HCT116 (cell line): ENCODE measurements at regions not wholly inside any gene's neighbourhood (a gene's known extent, or its start where the extent isn't known, plus 50 kb on each side); places are given as distances from the start of the nearest gene placed in this dataset.

Experiments
- ATAC-seq: fragments of 200-7000 bp; cut with Tn5 transposase; 2 replicates; pipeline ENCODE4 v1.9.1; 2020; ENCODE audit warnings: mild to moderate bottlenecking, moderate library complexity
- BruUV-seq: library from RNA; stranded (reverse); fragments of 400-500 nt; replicated peaks from 2 replicates; lab custom pipeline; 2021; lab: Mats Ljungman, UMichigan
- CTCF ChIA-PET: fragments of 300-600 bp; sonication (Branson Sonifier 250); formaldehyde crosslinking; loops from one replicate; lab custom pipeline; 2021; ENCODE audit warnings: antibody characterized with exemption; lab: Charles Lee
- POLR2A ChIA-PET: fragments of 300-600, 350-600 bp; sonication (Branson Sonifier 250); formaldehyde crosslinking; loops from one replicate; lab custom pipeline; 2021; ENCODE audit warnings: antibody characterized with exemption; lab: Charles Lee
- RAD21 ChIA-PET, 2 experiments: fragments of 300-600 bp; sonication (Branson Sonifier 250); formaldehyde crosslinking; loops; one replicate each; lab custom pipeline; 2023; ENCODE audit warnings: low total read pairs in 2 of 2; ENCODE audit not compliant: uncharacterized antibody in 2 of 2, unreplicated experiment in 2 of 2, low non-redundant PET in 1 of 2; lab: Charles Lee
- DNase-seq: peaks from one replicate; pipeline ENCODE4 v3.0.0-alpha.2; 2010; ENCODE audit warnings: low read depth, low spot score
- H2AFZ ChIP-seq: fragments of 200-600 bp; shearing (Covaris generic), sonication (generic); 2 replicates; pipeline ENCODE4 v1.6.1; 2017; ENCODE audit warnings: low read depth, mixed run types, mixed read lengths, antibody characterized with exemption, low read length; ENCODE audit not compliant: poor library complexity, severe bottlenecking
- H3K27ac ChIP-seq: 2 replicates; pipeline ENCODE4 v1.5.1; 2012; ENCODE audit warnings: low read depth, low read length
- H3K27me3 ChIP-seq: fragments of 200-600 bp; sonication (generic); 2 replicates; pipeline ENCODE4 v1.6.1; 2016; ENCODE audit warnings: mixed run types, low read length, mixed read lengths; ENCODE audit not compliant: insufficient read depth
- H3K36me3 ChIP-seq, 2 experiments: fragments of 200-500 bp in 1 of 2; fragments of 200-600 bp in 1 of 2; sonication (Bioruptor generic) in 1 of 2; sonication (generic) in 1 of 2; 2 replicates each; pipeline versions ENCODE4 v1.5.1 to v1.6.1; 2014 to 2016; ENCODE audit warnings: low read length in 2 of 2, inconsistent platforms in 1 of 2, mixed read lengths in 1 of 2, mixed run types in 1 of 2; ENCODE audit not compliant: insufficient read depth in 2 of 2, control insufficient read depth in 1 of 2
- H3K4me1 ChIP-seq, 2 experiments: fragments of 200-600 bp in 1 of 2; sonication (generic) in 1 of 2; 2 replicates each; pipeline versions ENCODE4 v1.5.1 to v1.6.1; 2012 to 2017; ENCODE audit warnings: low read length in 2 of 2, inconsistent platforms in 1 of 2, mild to moderate bottlenecking in 1 of 2, mixed read lengths in 1 of 2, mixed run types in 1 of 2, moderate library complexity in 1 of 2; ENCODE audit not compliant: insufficient read depth in 2 of 2, control insufficient read depth in 1 of 2
- H3K4me2 ChIP-seq: fragments of 200-600 bp; sonication (generic); 2 replicates; pipeline ENCODE4 v1.6.1; 2017; ENCODE audit warnings: mixed run types, low read length, mixed read lengths
- H3K4me3 ChIP-seq, 2 experiments: fragments of 200-600 bp in 1 of 2; sonication (generic) in 1 of 2; replicated peaks in 1 of 2; 2 replicates each; pipeline ENCODE4 v1.5.1; 2011 to 2016; ENCODE audit warnings: low read length in 2 of 2, control low read depth in 1 of 2, low read depth in 1 of 2, mild to moderate bottlenecking in 1 of 2, mixed read lengths in 1 of 2, mixed run types in 1 of 2
- H3K79me2 ChIP-seq: fragments of 200-600 bp; sonication (generic); 2 replicates; pipeline ENCODE4 v1.6.1; 2017; ENCODE audit warnings: mild to moderate bottlenecking, mixed run types, low read length, moderate library complexity, mixed read lengths; ENCODE audit not compliant: insufficient read depth
- H3K9ac ChIP-seq: fragments of 200-600 bp; sonication (generic); 2 replicates; pipeline ENCODE4 v1.6.1; 2016; ENCODE audit warnings: low read length, mixed read lengths
- H3K9me2 ChIP-seq: fragments of 200-600 bp; sonication (generic), shearing (Covaris generic); 2 replicates; pipeline ENCODE4 v1.6.1; 2017; ENCODE audit warnings: mixed run types, mild to moderate bottlenecking, moderate library complexity; ENCODE audit not compliant: insufficient read depth
- H3K9me3 ChIP-seq, 2 experiments: fragments of 200-500 bp in 1 of 2; fragments of 200-600 bp in 1 of 2; sonication (Bioruptor generic) in 1 of 2; sonication (generic) in 1 of 2; 2 replicates each; pipeline ENCODE4 v1.6.1; 2014 to 2017; ENCODE audit warnings: low read length in 2 of 2, mixed read lengths in 2 of 2, inconsistent platforms in 1 of 2, low read depth in 1 of 2, mild to moderate bottlenecking in 1 of 2, mixed run types in 1 of 2, moderate library complexity in 1 of 2; ENCODE audit not compliant: control insufficient read depth in 1 of 2, insufficient read depth in 1 of 2
- H4K20me1 ChIP-seq: fragments of 200-600 bp; sonication (generic), shearing (Covaris generic); 2 replicates; pipeline ENCODE4 v1.6.1; 2017; ENCODE audit warnings: mixed run types, mild to moderate bottlenecking, moderate library complexity; ENCODE audit not compliant: insufficient read depth
- ATF3 ChIP-seq: IDR thresholded peaks from 2 replicates; pipeline ENCODE4 v1.6.1; 2012
- CTCF ChIP-seq, 3 experiments: fragments of 200-600 bp in 1 of 3; sonication (generic) in 1 of 3; IDR thresholded peaks in 2 of 3; conservative IDR thresholded peaks in 1 of 3; 2 replicates each; pipeline ENCODE4 v1.5.1; 2012 to 2017; ENCODE audit warnings: low read depth in 2 of 3, low read length in 2 of 3, antibody characterized with exemption in 1 of 3, borderline replicate concordance in 1 of 3, control low read depth in 1 of 3, mild to moderate bottlenecking in 1 of 3, mixed read lengths in 1 of 3, mixed run types in 1 of 3, moderate library complexity in 1 of 3; ENCODE audit not compliant: insufficient read depth in 1 of 3
- EGR1 ChIP-seq: IDR thresholded peaks from 2 replicates; pipeline ENCODE4 v1.6.1; 2012; ENCODE audit warnings: low read depth
- ELF1 ChIP-seq: IDR thresholded peaks from 2 replicates; pipeline ENCODE4 v1.6.1; 2012; ENCODE audit warnings: low read depth, borderline replicate concordance
- EZH2 ChIP-seq: fragments of 200-600 bp; sonication (generic); IDR thresholded peaks from 2 replicates; pipeline ENCODE4 v1.6.1; 2017; ENCODE audit warnings: antibody characterized with exemption, mixed run types
- EZH2phosphoT487 ChIP-seq: fragments of 200-600 bp; IDR thresholded peaks from 2 replicates; pipeline ENCODE4 v1.6.1; 2018; ENCODE audit warnings: antibody characterized with exemption, borderline replicate concordance
- JUND ChIP-seq: IDR thresholded peaks from 2 replicates; pipeline ENCODE4 v1.6.1; 2012
- MAX ChIP-seq: IDR thresholded peaks from 2 replicates; pipeline ENCODE4 v1.6.1; 2012
- POLR2A ChIP-seq: IDR thresholded peaks from 2 replicates; pipeline ENCODE4 v1.7.0; 2011; ENCODE audit warnings: borderline replicate concordance; ENCODE audit not compliant: insufficient read depth, insufficient read length; ENCODE audit errors: extremely low read depth
- POLR2AphosphoS5 ChIP-seq: IDR thresholded peaks from 2 replicates; pipeline ENCODE4 v1.6.1; 2011; ENCODE audit warnings: mild to moderate bottlenecking, low read depth, low read length, moderate library complexity
- RAD21 ChIP-seq: IDR thresholded peaks from 2 replicates; pipeline ENCODE4 v1.6.1; 2012; ENCODE audit warnings: low read depth, mild to moderate bottlenecking
- REST ChIP-seq: IDR thresholded peaks from 2 replicates; pipeline ENCODE4 v1.6.1; 2012; ENCODE audit warnings: low read depth
- SIN3A ChIP-seq: IDR thresholded peaks from 2 replicates; pipeline ENCODE4 v1.6.1; 2012; ENCODE audit warnings: low read depth
- SP1 ChIP-seq: IDR thresholded peaks from 2 replicates; pipeline ENCODE4 v1.6.1; 2012; ENCODE audit warnings: low read depth
- TCF7L2 ChIP-seq: IDR thresholded peaks from 2 replicates; pipeline ENCODE4 v1.7.0; 2011; ENCODE audit warnings: borderline replicate concordance, inconsistent platforms; ENCODE audit not compliant: insufficient read depth, insufficient read length; ENCODE audit errors: extremely low read depth
- YY1 ChIP-seq: IDR thresholded peaks from 2 replicates; pipeline ENCODE4 v1.6.1; 2011; ENCODE audit warnings: low read length, low read depth, moderate library complexity, mild to moderate bottlenecking; ENCODE audit not compliant: insufficient replicate concordance; ENCODE audit errors: extremely low read depth
- ZBTB33 ChIP-seq: IDR thresholded peaks from 2 replicates; pipeline ENCODE4 v1.6.1; 2011; ENCODE audit warnings: mild to moderate bottlenecking, low read length, moderate library complexity; ENCODE audit not compliant: insufficient replicate concordance; ENCODE audit errors: extremely low read depth
- ZFX ChIP-seq: fragments of 450-650 bp; IDR thresholded peaks from 2 replicates; pipeline ENCODE4 v1.6.1; 2017
- ZNF274 ChIP-seq: fragments of 200-500 bp; sonication (Bioruptor generic); IDR thresholded peaks from 2 replicates; pipeline ENCODE4 v1.6.1; 2014; ENCODE audit warnings: mild to moderate bottlenecking, low read depth, low read length, inconsistent platforms
- intact Hi-C: fragments of 100-400 bp; cut with micrococcal nuclease; formaldehyde crosslinking; loops from 2 replicates; pipeline ENCODE4 v1.10.0; 2022

- Histone ChIP-seq H3K79me2 (no peaks in the 10 kb centered on the region), H3K4me3 (no peak overlapping the region), H3K9me3 (no peaks in the 10 kb centered on the region), H3K9ac (no peak overlapping the region), H3K36me3 (no peaks in the 10 kb centered on the region), H3K27ac (no peak overlapping the region), H3K4me1 (no peaks in the 10 kb centered on the region), H2AFZ (no peak overlapping the region), H3K9me2 (no peaks in the 10 kb centered on the region), H3K4me2 (no peak overlapping the region), H4K20me1 (no peaks in the 10 kb centered on the region), H3K27me3 (no peaks in the 10 kb centered on the region)
- ChIA-PET POLR2A (no interaction called here), RAD21 (no interaction called here), CTCF (no interaction called here)
- TF ChIP-seq SIN3A (no peak), POLR2A (no peak), ELF1 (no peak), ZBTB33 (no peak), SP1 (no peak), ZFX (no peak), EZH2phosphoT487 (no peak), TCF7L2 (no peak), CTCF (IDR thresholded peaks at IDR 0.05 in 2 of 3, conservative IDR thresholded peaks at IDR 0.05 in 1 of 3; ENCODE audit: borderline replicate concordance in 1 of 3, insufficient read depth in 1 of 3, low read depth in 2 of 3, low read length in 2 of 3) (no peak), ZNF274 (no peak), RAD21 (no peak), MAX (no peak), EZH2 (no peak), POLR2AphosphoS5 (no peak), JUND (no peak), EGR1 (no peak), YY1 (no peak), ATF3 (no peak), REST (no peak)
- BruUV-seq = no TSS peak
- DNase-seq (no peak), ATAC-seq (no peak)
- intact Hi-C loops = no loop called here
Measured at GRCh38 chr6:79838851-79839250, 108.5 kb downstream of the ELOVL4 start.
